RWPE1 (cell line): ENCODE measurements at regions not wholly inside any gene's neighbourhood (a gene's known extent, or its start where the extent isn't known, plus 50 kb on each side); places are given as distances from the start of the nearest gene placed in this dataset.

Experiments
- CTCF ChIA-PET: fragments of 350-600 bp; sonication (Branson Sonifier 250); formaldehyde crosslinking; extraction: SDS; loops from one replicate; lab custom pipeline; 2021; lab: Yijun Ruan, JAX
- POLR2A ChIA-PET: fragments of 400-600 bp; formaldehyde crosslinking; extraction: SDS; loops from one replicate; lab custom pipeline; 2020; ENCODE audit warnings: antibody characterized with exemption; ENCODE audit not compliant: low non-redundant PET; lab: Yijun Ruan, JAX
- DNase-seq: peaks from one replicate; pipeline ENCODE4 v3.0.0; 2012; ENCODE audit warnings: low spot score
- H3K27ac ChIP-seq: fragments of 450-650 bp; 2 replicates; pipeline ENCODE4 v1.5.1; 2017
- TF ChIP-seq, protein P1 (sequence below): fragments of 450-650 bp; conservative IDR thresholded peaks from 2 replicates; pipeline ENCODE4 v1.5.1; 2017; ENCODE audit warnings: low read depth, mild to moderate bottlenecking

GRCh38 chr1:216916890-216917438 is 193.7 kb upstream of the ESRRG start:
- CTCF ChIA-PET: no interaction called here

DNA sequence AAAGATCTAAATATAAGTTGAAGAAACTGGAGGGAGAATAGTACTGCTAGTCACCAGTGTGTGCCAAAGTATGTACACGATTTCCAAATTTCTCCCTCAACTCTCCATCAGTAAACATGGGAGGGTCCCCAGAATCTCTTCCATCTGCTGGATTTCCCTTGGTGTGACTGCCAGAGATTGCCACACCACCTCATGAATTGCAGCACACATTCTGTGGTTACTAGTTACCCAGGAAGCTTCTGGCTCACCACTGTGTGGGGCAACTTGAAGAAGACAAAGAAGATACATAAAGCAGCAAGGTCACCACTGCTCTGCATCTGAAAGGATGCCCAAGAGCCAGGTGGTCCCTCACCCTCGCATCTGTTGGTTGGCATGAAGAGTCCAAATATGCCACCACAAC is 191.7 kb upstream of the ESRRG start:
- ChIA-PET CTCF (no interaction called here), POLR2A (no interaction called here)
- no peak for DNase-seq
- TF ChIP-seq, protein P1, sequence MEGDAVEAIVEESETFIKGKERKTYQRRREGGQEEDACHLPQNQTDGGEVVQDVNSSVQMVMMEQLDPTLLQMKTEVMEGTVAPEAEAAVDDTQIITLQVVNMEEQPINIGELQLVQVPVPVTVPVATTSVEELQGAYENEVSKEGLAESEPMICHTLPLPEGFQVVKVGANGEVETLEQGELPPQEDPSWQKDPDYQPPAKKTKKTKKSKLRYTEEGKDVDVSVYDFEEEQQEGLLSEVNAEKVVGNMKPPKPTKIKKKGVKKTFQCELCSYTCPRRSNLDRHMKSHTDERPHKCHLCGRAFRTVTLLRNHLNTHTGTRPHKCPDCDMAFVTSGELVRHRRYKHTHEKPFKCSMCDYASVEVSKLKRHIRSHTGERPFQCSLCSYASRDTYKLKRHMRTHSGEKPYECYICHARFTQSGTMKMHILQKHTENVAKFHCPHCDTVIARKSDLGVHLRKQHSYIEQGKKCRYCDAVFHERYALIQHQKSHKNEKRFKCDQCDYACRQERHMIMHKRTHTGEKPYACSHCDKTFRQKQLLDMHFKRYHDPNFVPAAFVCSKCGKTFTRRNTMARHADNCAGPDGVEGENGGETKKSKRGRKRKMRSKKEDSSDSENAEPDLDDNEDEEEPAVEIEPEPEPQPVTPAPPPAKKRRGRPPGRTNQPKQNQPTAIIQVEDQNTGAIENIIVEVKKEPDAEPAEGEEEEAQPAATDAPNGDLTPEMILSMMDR: no peak
- H3K27ac ChIP-seq: no peak overlapping the region

More at GRCh38 chr1:216916890-216917438, 193.7 kb upstream of the ESRRG start:
- no peak overlapping the region for H3K27ac ChIP-seq
- no peak for DNase-seq
- POLR2A ChIA-PET: no interaction called here
- TF ChIP-seq, protein P1: no peak

DNA sequence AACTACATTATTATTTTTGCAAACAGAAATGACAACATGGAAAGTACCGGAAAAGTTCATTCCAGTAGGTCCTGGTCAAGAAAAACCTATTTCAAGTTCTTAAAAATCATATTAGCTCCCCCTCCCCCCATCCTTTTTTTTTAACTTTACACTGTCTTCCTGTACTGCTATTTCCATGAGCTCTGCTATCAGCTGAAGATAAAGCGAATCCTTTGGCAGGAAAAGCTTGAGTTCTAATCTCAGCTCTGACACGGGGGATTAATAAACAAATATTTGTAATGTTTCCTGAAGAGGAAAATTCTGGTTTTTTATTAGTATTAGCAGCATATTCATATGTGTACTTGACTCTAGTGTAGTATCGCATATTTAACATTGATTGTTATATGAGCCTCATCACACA is 190.7 kb upstream of the ESRRG start:
- ChIA-PET CTCF (no interaction called here), POLR2A (no interaction called here)
- no peak overlapping the region for H3K27ac ChIP-seq
- TF ChIP-seq, protein P1: no peak
- no peak for DNase-seq

- DNase-seq: no peak
- ChIA-PET POLR2A (no interaction called here), CTCF (interaction anchor here (0.6 kb wide), 1 partner anchor 58 kb away, joined by 3 read pairs; no protein-coding TSS in a partner anchor)
- TF ChIP-seq, protein P1: no peak
- no peak overlapping the region for H3K27ac ChIP-seq
Observed at GRCh38 chr1:216910081-216910840, 187.0 kb upstream of the ESRRG start.

DNA sequence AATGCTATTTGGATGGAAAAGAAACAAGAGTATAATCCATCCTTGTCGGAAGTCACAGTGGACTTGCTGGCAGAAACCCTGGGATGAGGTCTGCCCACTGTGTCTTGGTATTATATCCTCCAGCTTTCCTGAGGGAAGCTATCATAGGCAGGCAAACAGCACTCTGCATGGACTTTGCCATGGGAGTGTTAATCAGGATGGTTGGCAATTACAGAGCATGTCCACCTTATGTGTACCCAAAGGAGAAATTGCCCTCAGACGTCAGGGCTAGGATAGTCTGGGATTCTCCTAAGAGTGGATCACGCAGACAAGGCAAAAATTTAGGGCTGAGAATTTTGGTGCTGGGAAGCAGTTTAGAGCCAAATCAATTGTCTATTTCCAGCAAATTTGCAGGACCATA is 184.9 kb upstream of the ESRRG start:
- DNase-seq: no peak
- no peak overlapping the region for H3K27ac ChIP-seq
- TF ChIP-seq, protein P1: no peak
- POLR2A ChIA-PET: no interaction called here
- CTCF ChIA-PET: no interaction called here

GRCh38 chr1:216907100-216907499 is 183.9 kb upstream of the ESRRG start:
- CTCF ChIA-PET: no interaction called here
- no peak for DNase-seq
- POLR2A ChIA-PET: no interaction called here
- H3K27ac ChIP-seq: no peak overlapping the region
- TF ChIP-seq, protein P1: no peak
